HCT116 (cell line): ENCODE measurements at regions not wholly inside any gene's neighbourhood (a gene's known extent, or its start where the extent isn't known, plus 50 kb on each side); places are given as distances from the start of the nearest gene placed in this dataset.

Source experiments
- ATAC-seq: fragments of 200-7000 bp; cut with Tn5 transposase; 2 replicates; pipeline ENCODE4 v1.9.1; 2020; ENCODE audit warnings: mild to moderate bottlenecking, moderate library complexity
- BruUV-seq: library from RNA; stranded (reverse); fragments of 400-500 nt; replicated peaks from 2 replicates; lab custom pipeline; 2021; lab: Mats Ljungman, UMichigan
- CTCF ChIA-PET: fragments of 300-600 bp; sonication (Branson Sonifier 250); formaldehyde crosslinking; loops from one replicate; lab custom pipeline; 2021; ENCODE audit warnings: antibody characterized with exemption; lab: Charles Lee
- POLR2A ChIA-PET: fragments of 300-600, 350-600 bp; sonication (Branson Sonifier 250); formaldehyde crosslinking; loops from one replicate; lab custom pipeline; 2021; ENCODE audit warnings: antibody characterized with exemption; lab: Charles Lee
- RAD21 ChIA-PET, 2 experiments: fragments of 300-600 bp; sonication (Branson Sonifier 250); formaldehyde crosslinking; loops; one replicate each; lab custom pipeline; 2023; ENCODE audit warnings: low total read pairs in 2 of 2; ENCODE audit not compliant: uncharacterized antibody in 2 of 2, unreplicated experiment in 2 of 2, low non-redundant PET in 1 of 2; lab: Charles Lee
- DNase-seq: peaks from one replicate; pipeline ENCODE4 v3.0.0-alpha.2; 2010; ENCODE audit warnings: low read depth, low spot score
- H2AFZ ChIP-seq: fragments of 200-600 bp; shearing (Covaris generic), sonication (generic); 2 replicates; pipeline ENCODE4 v1.6.1; 2017; ENCODE audit warnings: low read depth, mixed run types, mixed read lengths, antibody characterized with exemption, low read length; ENCODE audit not compliant: poor library complexity, severe bottlenecking
- H3K27ac ChIP-seq: 2 replicates; pipeline ENCODE4 v1.5.1; 2012; ENCODE audit warnings: low read depth, low read length
- H3K27me3 ChIP-seq: fragments of 200-600 bp; sonication (generic); 2 replicates; pipeline ENCODE4 v1.6.1; 2016; ENCODE audit warnings: mixed run types, low read length, mixed read lengths; ENCODE audit not compliant: insufficient read depth
- H3K36me3 ChIP-seq, 2 experiments: fragments of 200-500 bp in 1 of 2; fragments of 200-600 bp in 1 of 2; sonication (Bioruptor generic) in 1 of 2; sonication (generic) in 1 of 2; 2 replicates each; pipeline versions ENCODE4 v1.5.1 to v1.6.1; 2014 to 2016; ENCODE audit warnings: low read length in 2 of 2, inconsistent platforms in 1 of 2, mixed read lengths in 1 of 2, mixed run types in 1 of 2; ENCODE audit not compliant: insufficient read depth in 2 of 2, control insufficient read depth in 1 of 2
- H3K4me1 ChIP-seq, 2 experiments: fragments of 200-600 bp in 1 of 2; sonication (generic) in 1 of 2; 2 replicates each; pipeline versions ENCODE4 v1.5.1 to v1.6.1; 2012 to 2017; ENCODE audit warnings: low read length in 2 of 2, inconsistent platforms in 1 of 2, mild to moderate bottlenecking in 1 of 2, mixed read lengths in 1 of 2, mixed run types in 1 of 2, moderate library complexity in 1 of 2; ENCODE audit not compliant: insufficient read depth in 2 of 2, control insufficient read depth in 1 of 2
- H3K4me2 ChIP-seq: fragments of 200-600 bp; sonication (generic); 2 replicates; pipeline ENCODE4 v1.6.1; 2017; ENCODE audit warnings: mixed run types, low read length, mixed read lengths
- H3K4me3 ChIP-seq, 2 experiments: fragments of 200-600 bp in 1 of 2; sonication (generic) in 1 of 2; replicated peaks in 1 of 2; 2 replicates each; pipeline ENCODE4 v1.5.1; 2011 to 2016; ENCODE audit warnings: low read length in 2 of 2, control low read depth in 1 of 2, low read depth in 1 of 2, mild to moderate bottlenecking in 1 of 2, mixed read lengths in 1 of 2, mixed run types in 1 of 2
- H3K79me2 ChIP-seq: fragments of 200-600 bp; sonication (generic); 2 replicates; pipeline ENCODE4 v1.6.1; 2017; ENCODE audit warnings: mild to moderate bottlenecking, mixed run types, low read length, moderate library complexity, mixed read lengths; ENCODE audit not compliant: insufficient read depth
- H3K9ac ChIP-seq: fragments of 200-600 bp; sonication (generic); 2 replicates; pipeline ENCODE4 v1.6.1; 2016; ENCODE audit warnings: low read length, mixed read lengths
- H3K9me2 ChIP-seq: fragments of 200-600 bp; sonication (generic), shearing (Covaris generic); 2 replicates; pipeline ENCODE4 v1.6.1; 2017; ENCODE audit warnings: mixed run types, mild to moderate bottlenecking, moderate library complexity; ENCODE audit not compliant: insufficient read depth
- H3K9me3 ChIP-seq, 2 experiments: fragments of 200-500 bp in 1 of 2; fragments of 200-600 bp in 1 of 2; sonication (Bioruptor generic) in 1 of 2; sonication (generic) in 1 of 2; 2 replicates each; pipeline ENCODE4 v1.6.1; 2014 to 2017; ENCODE audit warnings: low read length in 2 of 2, mixed read lengths in 2 of 2, inconsistent platforms in 1 of 2, low read depth in 1 of 2, mild to moderate bottlenecking in 1 of 2, mixed run types in 1 of 2, moderate library complexity in 1 of 2; ENCODE audit not compliant: control insufficient read depth in 1 of 2, insufficient read depth in 1 of 2
- H4K20me1 ChIP-seq: fragments of 200-600 bp; sonication (generic), shearing (Covaris generic); 2 replicates; pipeline ENCODE4 v1.6.1; 2017; ENCODE audit warnings: mixed run types, mild to moderate bottlenecking, moderate library complexity; ENCODE audit not compliant: insufficient read depth
- CBX3 ChIP-seq: IDR thresholded peaks from 2 replicates; pipeline ENCODE4 v1.6.1; 2012; ENCODE audit warnings: low read depth
- EGR1 ChIP-seq: IDR thresholded peaks from 2 replicates; pipeline ENCODE4 v1.6.1; 2012; ENCODE audit warnings: low read depth
- ELF1 ChIP-seq: IDR thresholded peaks from 2 replicates; pipeline ENCODE4 v1.6.1; 2012; ENCODE audit warnings: low read depth, borderline replicate concordance
- EZH2 ChIP-seq: fragments of 200-600 bp; sonication (generic); IDR thresholded peaks from 2 replicates; pipeline ENCODE4 v1.6.1; 2017; ENCODE audit warnings: antibody characterized with exemption, mixed run types
- EZH2phosphoT487 ChIP-seq: fragments of 200-600 bp; IDR thresholded peaks from 2 replicates; pipeline ENCODE4 v1.6.1; 2018; ENCODE audit warnings: antibody characterized with exemption, borderline replicate concordance
- JUND ChIP-seq: IDR thresholded peaks from 2 replicates; pipeline ENCODE4 v1.6.1; 2012
- POLR2A ChIP-seq: IDR thresholded peaks from 2 replicates; pipeline ENCODE4 v1.7.0; 2011; ENCODE audit warnings: borderline replicate concordance; ENCODE audit not compliant: insufficient read depth, insufficient read length; ENCODE audit errors: extremely low read depth
- POLR2AphosphoS5 ChIP-seq: IDR thresholded peaks from 2 replicates; pipeline ENCODE4 v1.6.1; 2011; ENCODE audit warnings: mild to moderate bottlenecking, low read depth, low read length, moderate library complexity
- RAD21 ChIP-seq: IDR thresholded peaks from 2 replicates; pipeline ENCODE4 v1.6.1; 2012; ENCODE audit warnings: low read depth, mild to moderate bottlenecking
- SP1 ChIP-seq: IDR thresholded peaks from 2 replicates; pipeline ENCODE4 v1.6.1; 2012; ENCODE audit warnings: low read depth
- SRF ChIP-seq: IDR thresholded peaks from 2 replicates; pipeline ENCODE4 v1.6.1; 2012; ENCODE audit warnings: low read depth
- TCF7L2 ChIP-seq: IDR thresholded peaks from 2 replicates; pipeline ENCODE4 v1.7.0; 2011; ENCODE audit warnings: borderline replicate concordance, inconsistent platforms; ENCODE audit not compliant: insufficient read depth, insufficient read length; ENCODE audit errors: extremely low read depth
- YY1 ChIP-seq: IDR thresholded peaks from 2 replicates; pipeline ENCODE4 v1.6.1; 2011; ENCODE audit warnings: low read length, low read depth, moderate library complexity, mild to moderate bottlenecking; ENCODE audit not compliant: insufficient replicate concordance; ENCODE audit errors: extremely low read depth
- ZFX ChIP-seq: fragments of 450-650 bp; IDR thresholded peaks from 2 replicates; pipeline ENCODE4 v1.6.1; 2017
- ZNF274 ChIP-seq: fragments of 200-500 bp; sonication (Bioruptor generic); IDR thresholded peaks from 2 replicates; pipeline ENCODE4 v1.6.1; 2014; ENCODE audit warnings: mild to moderate bottlenecking, low read depth, low read length, inconsistent platforms
- intact Hi-C: fragments of 100-400 bp; cut with micrococcal nuclease; formaldehyde crosslinking; loops from 2 replicates; pipeline ENCODE4 v1.10.0; 2022
- TF ChIP-seq, protein P1 (sequence below), 3 experiments: fragments of 200-600 bp in 1 of 3; sonication (generic) in 1 of 3; IDR thresholded peaks in 2 of 3; conservative IDR thresholded peaks in 1 of 3; 2 replicates each; pipeline ENCODE4 v1.5.1; 2012 to 2017; ENCODE audit warnings: low read depth in 2 of 3, low read length in 2 of 3, antibody characterized with exemption in 1 of 3, borderline replicate concordance in 1 of 3, control low read depth in 1 of 3, mild to moderate bottlenecking in 1 of 3, mixed read lengths in 1 of 3, mixed run types in 1 of 3, moderate library complexity in 1 of 3; ENCODE audit not compliant: insufficient read depth in 1 of 3
- TF ChIP-seq, protein P2 (sequence below): IDR thresholded peaks from 2 replicates; pipeline ENCODE4 v1.6.1; 2012
- TF ChIP-seq, protein P3 (sequence below): IDR thresholded peaks from 2 replicates; pipeline ENCODE4 v1.6.1; 2011; ENCODE audit warnings: mild to moderate bottlenecking, low read length, moderate library complexity; ENCODE audit not compliant: insufficient replicate concordance; ENCODE audit errors: extremely low read depth

DNA sequence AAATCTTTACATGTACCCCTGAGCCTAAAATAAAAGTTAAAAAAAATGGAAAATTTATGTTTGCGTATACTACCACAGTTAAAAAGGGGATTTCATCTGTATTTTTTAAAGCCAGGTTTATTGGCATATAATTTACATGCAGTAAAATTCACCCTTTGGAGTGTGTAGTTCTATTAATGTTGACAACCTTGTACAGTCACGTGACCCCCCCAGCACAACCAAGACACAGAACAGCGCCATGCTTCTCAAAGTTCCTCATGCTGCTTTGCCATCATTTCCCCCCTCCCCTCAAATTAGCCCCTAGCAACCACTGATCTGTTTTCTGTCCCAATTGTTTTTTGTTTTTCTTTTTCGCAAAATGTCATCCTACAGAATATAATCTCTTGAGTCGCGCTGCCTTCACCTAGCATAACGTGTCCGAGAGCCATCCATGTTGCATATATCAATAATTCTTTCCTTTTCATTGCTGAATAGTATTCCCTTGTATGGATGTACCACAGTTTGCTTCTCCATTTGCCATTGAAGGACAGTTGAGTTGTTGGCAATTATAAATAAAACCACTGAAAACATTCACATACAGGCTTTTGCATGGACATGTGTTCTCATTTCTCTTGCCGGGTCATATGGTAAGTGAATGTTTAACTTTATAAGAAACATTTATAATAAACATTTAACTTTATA is 105.3 kb downstream of the LHX2 start:
- no peak for DNase-seq
- no peak overlapping the region for H2AFZ ChIP-seq
- no peaks in the 10 kb centered on the region for H3K79me2 ChIP-seq
- ChIA-PET CTCF (no interaction called here), RAD21 (interaction anchor here in 1 of 2 experiments (0.6 kb wide), 1 partner anchor 30 kb away, joined by 6 read pairs; no protein-coding TSS in a partner anchor), POLR2A (no interaction called here)
- H3K4me2 ChIP-seq: no peak overlapping the region
- H3K9me2 ChIP-seq: no peaks in the 10 kb centered on the region
- no peak overlapping the region for H3K9ac ChIP-seq
- H4K20me1 ChIP-seq: no peaks in the 10 kb centered on the region
- no peak overlapping the region for H3K4me3 ChIP-seq
- TF ChIP-seq RAD21 (no peak), ELF1 (no peak)
- no peak overlapping the region for H3K27ac ChIP-seq
- no peaks in the 10 kb centered on the region for H3K27me3 ChIP-seq
- no peaks in the 10 kb centered on the region; a peak in 1 of 4 replicates for H3K9me3 ChIP-seq
- BruUV-seq: no TSS peak
- intact Hi-C loops: no loop called here
- H3K36me3 ChIP-seq: no peaks in the 10 kb centered on the region
- ATAC-seq: no peak
- no peaks in the 10 kb centered on the region for H3K4me1 ChIP-seq

DNA sequence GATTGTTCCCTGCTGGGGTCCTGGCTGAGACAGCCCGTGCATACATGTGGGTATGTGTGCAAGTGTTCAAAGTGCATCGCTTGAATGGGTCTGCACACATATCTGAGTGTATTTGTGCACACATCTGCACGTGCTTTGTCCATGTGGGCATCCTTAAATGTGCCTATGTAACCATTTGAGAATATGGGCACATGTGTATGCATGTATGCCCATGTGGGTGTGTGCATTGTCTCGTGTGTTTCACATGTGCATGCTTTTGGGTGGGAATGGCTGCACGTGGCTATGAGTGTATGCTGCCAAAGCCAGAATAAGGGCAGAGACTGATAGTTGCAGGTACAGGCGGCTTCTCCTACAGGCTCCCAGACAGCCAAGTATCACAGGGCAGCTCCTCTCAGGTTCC is 107.3 kb downstream of the LHX2 start:
- H3K4me3 ChIP-seq: no peak overlapping the region
- ChIA-PET RAD21 (no interaction called here), POLR2A (no interaction called here), CTCF (no interaction called here)
- intact Hi-C loops: no loop called here
- DNase-seq (no peak), ATAC-seq (no peak)
- no peaks in the 10 kb centered on the region; a peak in 1 of 4 replicates for H3K9me3 ChIP-seq
- peaks cover 0 to 3% of the 10 kb centered on the region in 2 experiments; a peak in 1 of 4 replicates for H3K4me1 ChIP-seq
- no peaks in the 10 kb centered on the region for H3K27me3 ChIP-seq
- H3K79me2 ChIP-seq: no peaks in the 10 kb centered on the region
- H2AFZ ChIP-seq: no peak overlapping the region
- H3K4me2 ChIP-seq: no peak overlapping the region
- no peaks in the 10 kb centered on the region for H3K36me3 ChIP-seq
- H3K9ac ChIP-seq: no peak overlapping the region
- H3K27ac ChIP-seq: no peak overlapping the region
- no peaks in the 10 kb centered on the region for H3K9me2 ChIP-seq
- no peaks in the 10 kb centered on the region for H4K20me1 ChIP-seq
- no TSS peak for BruUV-seq
- TF ChIP-seq JUND (no peak), YY1 (no peak), EZH2phosphoT487 (no peak), ZFX (no peak), EGR1 (no peak), POLR2AphosphoS5 (no peak), CBX3 (no peak), TCF7L2 (no peak), ZNF274 (no peak), POLR2A (no peak), SRF (no peak), SP1 (no peak), EZH2 (no peak)
- TF ChIP-seq, protein P1, sequence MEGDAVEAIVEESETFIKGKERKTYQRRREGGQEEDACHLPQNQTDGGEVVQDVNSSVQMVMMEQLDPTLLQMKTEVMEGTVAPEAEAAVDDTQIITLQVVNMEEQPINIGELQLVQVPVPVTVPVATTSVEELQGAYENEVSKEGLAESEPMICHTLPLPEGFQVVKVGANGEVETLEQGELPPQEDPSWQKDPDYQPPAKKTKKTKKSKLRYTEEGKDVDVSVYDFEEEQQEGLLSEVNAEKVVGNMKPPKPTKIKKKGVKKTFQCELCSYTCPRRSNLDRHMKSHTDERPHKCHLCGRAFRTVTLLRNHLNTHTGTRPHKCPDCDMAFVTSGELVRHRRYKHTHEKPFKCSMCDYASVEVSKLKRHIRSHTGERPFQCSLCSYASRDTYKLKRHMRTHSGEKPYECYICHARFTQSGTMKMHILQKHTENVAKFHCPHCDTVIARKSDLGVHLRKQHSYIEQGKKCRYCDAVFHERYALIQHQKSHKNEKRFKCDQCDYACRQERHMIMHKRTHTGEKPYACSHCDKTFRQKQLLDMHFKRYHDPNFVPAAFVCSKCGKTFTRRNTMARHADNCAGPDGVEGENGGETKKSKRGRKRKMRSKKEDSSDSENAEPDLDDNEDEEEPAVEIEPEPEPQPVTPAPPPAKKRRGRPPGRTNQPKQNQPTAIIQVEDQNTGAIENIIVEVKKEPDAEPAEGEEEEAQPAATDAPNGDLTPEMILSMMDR (IDR thresholded peaks at IDR 0.05 in 2 of 3, conservative IDR thresholded peaks at IDR 0.05 in 1 of 3; ENCODE audit: borderline replicate concordance in 1 of 3, insufficient read depth in 1 of 3, low read depth in 2 of 3, low read length in 2 of 3): no peak
- TF ChIP-seq, protein P2, sequence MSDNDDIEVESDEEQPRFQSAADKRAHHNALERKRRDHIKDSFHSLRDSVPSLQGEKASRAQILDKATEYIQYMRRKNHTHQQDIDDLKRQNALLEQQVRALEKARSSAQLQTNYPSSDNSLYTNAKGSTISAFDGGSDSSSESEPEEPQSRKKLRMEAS: no peak
- TF ChIP-seq, protein P3, sequence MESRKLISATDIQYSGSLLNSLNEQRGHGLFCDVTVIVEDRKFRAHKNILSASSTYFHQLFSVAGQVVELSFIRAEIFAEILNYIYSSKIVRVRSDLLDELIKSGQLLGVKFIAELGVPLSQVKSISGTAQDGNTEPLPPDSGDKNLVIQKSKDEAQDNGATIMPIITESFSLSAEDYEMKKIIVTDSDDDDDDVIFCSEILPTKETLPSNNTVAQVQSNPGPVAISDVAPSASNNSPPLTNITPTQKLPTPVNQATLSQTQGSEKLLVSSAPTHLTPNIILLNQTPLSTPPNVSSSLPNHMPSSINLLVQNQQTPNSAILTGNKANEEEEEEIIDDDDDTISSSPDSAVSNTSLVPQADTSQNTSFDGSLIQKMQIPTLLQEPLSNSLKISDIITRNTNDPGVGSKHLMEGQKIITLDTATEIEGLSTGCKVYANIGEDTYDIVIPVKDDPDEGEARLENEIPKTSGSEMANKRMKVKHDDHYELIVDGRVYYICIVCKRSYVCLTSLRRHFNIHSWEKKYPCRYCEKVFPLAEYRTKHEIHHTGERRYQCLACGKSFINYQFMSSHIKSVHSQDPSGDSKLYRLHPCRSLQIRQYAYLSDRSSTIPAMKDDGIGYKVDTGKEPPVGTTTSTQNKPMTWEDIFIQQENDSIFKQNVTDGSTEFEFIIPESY: no peak
